CD4-positive, alpha-beta T cell (primary cell): ENCODE measurements at regions not wholly inside any gene's neighbourhood (a gene's known extent, or its start where the extent isn't known, plus 50 kb on each side); places are given as distances from the start of the nearest gene placed in this dataset.

Experiments used
- ATAC-seq: fragments of 200-7000 bp; cut with Tn5 transposase; one replicate; pipeline ENCODE4 v1.10.0; 2022; ENCODE audit warnings: mild to moderate bottlenecking; ENCODE audit not compliant: poor library complexity
- CTCF ChIA-PET: fragments of 350-600 bp; sonication (Branson Sonifier 250); formaldehyde crosslinking; loops from one replicate; lab custom pipeline; 2021; ENCODE audit warnings: antibody characterized with exemption, inconsistent platforms; lab: Charles Lee
- POLR2A ChIA-PET: fragments of 350-600 bp; sonication (Branson Sonifier 250); formaldehyde crosslinking; loops from one replicate; lab custom pipeline; 2021; ENCODE audit warnings: antibody characterized with exemption, inconsistent platforms; lab: Charles Lee
- DNase-seq, 14 experiments: peaks; one replicate each; pipeline ENCODE4 v3.0.0-alpha.2; 2013 to 2020; ENCODE audit warnings: mixed read lengths in 2 of 14
- H3K27ac ChIP-seq, 2 donors: one replicate each; pipeline versions ENCODE4 v1.5.1 to v1.7.0; 2013; ENCODE audit warnings: low read length in 2 of 2, low read depth in 1 of 2, mild to moderate bottlenecking in 1 of 2
- H3K27me3 ChIP-seq, 2 experiments: 1 replicate in 1 of 2; 2 replicates in 1 of 2; pipeline versions ENCODE4 v1.6.1 to v1.7.0; 2013; ENCODE audit warnings: low read length in 2 of 2, control low read depth in 1 of 2, mild to moderate bottlenecking in 1 of 2, moderate library complexity in 1 of 2; ENCODE audit not compliant: insufficient read depth in 2 of 2, control insufficient read depth in 1 of 2
- H3K36me3 ChIP-seq: one replicate; pipeline ENCODE4 v1.6.1; 2013; ENCODE audit warnings: low read length, control low read depth; ENCODE audit not compliant: insufficient read depth
- H3K4me1 ChIP-seq: one replicate; pipeline ENCODE4 v1.6.1; 2013; ENCODE audit warnings: low read length, control low read depth; ENCODE audit not compliant: insufficient read depth
- H3K4me3 ChIP-seq: one replicate; pipeline ENCODE4 v1.5.1; 2013; ENCODE audit warnings: mild to moderate bottlenecking, low read length, moderate library complexity
- H3K9me3 ChIP-seq, 2 experiments: 1 replicate in 1 of 2; 2 replicates in 1 of 2; pipeline versions ENCODE4 v1.6.1 to v1.7.0; 2013; ENCODE audit warnings: low read length in 2 of 2, mild to moderate bottlenecking in 2 of 2, control low read depth in 1 of 2, moderate library complexity in 1 of 2; ENCODE audit not compliant: control insufficient read depth in 1 of 2, insufficient read depth in 1 of 2
- H3K27ac Mint-ChIP-seq: one replicate; pipeline ENCODE4 v1.8.0; 2020; ENCODE audit warnings: mixed read lengths
- H3K27me3 Mint-ChIP-seq: one replicate; pipeline ENCODE4 v1.8.0; 2021; ENCODE audit warnings: mixed read lengths
- H3K36me3 Mint-ChIP-seq: one replicate; pipeline ENCODE4 v1.8.0; 2021; ENCODE audit warnings: low read depth, mixed read lengths
- H3K4me1 Mint-ChIP-seq: one replicate; pipeline ENCODE4 v1.8.0; 2021; ENCODE audit warnings: low read depth, mixed read lengths
- H3K4me3 Mint-ChIP-seq: one replicate; pipeline ENCODE4 v1.8.0; 2020; ENCODE audit warnings: mild to moderate bottlenecking, mixed read lengths
- H3K9me3 Mint-ChIP-seq: one replicate; pipeline ENCODE4 v1.8.0; 2020; ENCODE audit warnings: mixed read lengths
- CTCF ChIP-seq: fragments of 200-600 bp; IDR thresholded peaks from one replicate; pipeline ENCODE4 v1.8.0; 2022; ENCODE audit warnings: antibody characterized with exemption, mild to moderate bottlenecking
- intact Hi-C, 2 experiments: fragments of 100-400 bp; cut with DNase I in 1 of 2; cut with micrococcal nuclease in 1 of 2; formaldehyde crosslinking; loops; one replicate each; pipeline versions ENCODE4 v1.15.1 to v1.9.0; 2023 to 2025; cut with DNase I, micrococcal nuclease

GRCh38 chr3:194972641-194973040 lies 287.0 kb downstream of the FAM43A start:
- no peaks in the 10 kb centered on the region for H3K4me1 Mint-ChIP-seq
- H3K4me1 ChIP-seq: no peaks in the 10 kb centered on the region
- no peak for DNase-seq
- H3K36me3 Mint-ChIP-seq: no peaks in the 10 kb centered on the region
- H3K4me3 ChIP-seq: no peak overlapping the region
- H3K27me3 Mint-ChIP-seq: peaks cover 26% of the 10 kb centered on the region
- H3K27ac ChIP-seq: no peak overlapping the region
- ChIA-PET POLR2A (no interaction called here), CTCF (no interaction called here)
- peaks cover 3 to 5% of the 10 kb centered on the region in 2 experiments for H3K27me3 ChIP-seq
- H3K27ac Mint-ChIP-seq: no peak overlapping the region
- TF ChIP-seq CTCF: no peak
- no peak overlapping the region for H3K4me3 Mint-ChIP-seq
- no peak for ATAC-seq
- intact Hi-C loops: no loop called here
- H3K9me3 ChIP-seq: peaks cover 0 to 3% of the 10 kb centered on the region in 2 experiments
- H3K36me3 ChIP-seq: no peaks in the 10 kb centered on the region
- H3K9me3 Mint-ChIP-seq: peaks cover 4% of the 10 kb centered on the region

DNA sequence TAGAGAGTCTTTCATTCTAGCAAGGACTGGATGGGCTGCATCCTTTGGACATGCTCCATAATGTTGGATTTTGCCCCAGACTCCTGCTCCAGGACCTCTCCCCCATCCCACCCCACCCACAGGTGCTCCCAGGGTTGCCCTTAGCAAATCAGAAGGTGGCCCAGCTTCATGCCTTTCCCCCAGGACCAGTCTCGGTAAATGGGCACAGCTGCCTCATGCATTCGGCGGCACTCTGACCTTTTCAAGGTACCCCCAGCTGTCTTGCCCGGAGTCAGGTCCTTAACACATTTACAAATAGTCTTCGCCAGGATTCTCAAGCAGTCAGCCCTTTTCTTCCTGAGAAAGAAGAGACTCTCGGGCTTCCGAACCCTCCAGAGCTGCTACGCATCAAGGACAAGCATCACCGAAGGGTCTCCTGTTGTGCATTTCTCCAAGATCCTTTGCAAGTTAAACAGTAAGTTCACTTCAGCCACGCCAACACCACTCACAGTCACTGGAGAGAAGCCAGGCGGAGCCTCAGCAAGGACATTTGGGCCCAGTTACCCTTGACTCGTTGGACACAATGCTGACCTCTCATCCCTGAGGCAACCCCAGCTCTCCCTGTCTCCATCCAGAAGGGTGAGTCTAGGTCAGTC lies 287.8 kb downstream of the FAM43A start:
- H3K4me3 Mint-ChIP-seq: no peak overlapping the region
- POLR2A ChIA-PET: no interaction called here
- Histone ChIP-seq H3K27me3 (peaks cover 3 to 5% of the 10 kb centered on the region in 2 experiments), H3K27ac (no peak overlapping the region), H3K9me3 (peaks cover 0 to 3% of the 10 kb centered on the region in 2 experiments), H3K4me1 (no peaks in the 10 kb centered on the region), H3K36me3 (no peaks in the 10 kb centered on the region), H3K4me3 (no peak overlapping the region)
- DNase-seq (no peak), ATAC-seq (no peak)
- intact Hi-C loops: no loop called here
- CTCF ChIA-PET: no interaction called here
- peaks cover 33% of the 10 kb centered on the region for H3K27me3 Mint-ChIP-seq
- H3K4me1 Mint-ChIP-seq: no peaks in the 10 kb centered on the region
- no peaks in the 10 kb centered on the region for H3K36me3 Mint-ChIP-seq
- no peak for TF ChIP-seq CTCF
- H3K27ac Mint-ChIP-seq: no peak overlapping the region
- H3K9me3 Mint-ChIP-seq: peaks cover 4% of the 10 kb centered on the region

GRCh38 chr3:194974468-194975135 lies 288.9 kb downstream of the FAM43A start:
- Histone ChIP-seq H3K4me1 (no peaks in the 10 kb centered on the region), H3K9me3 (peaks cover 0 to 3% of the 10 kb centered on the region in 2 experiments), H3K27ac (no peak overlapping the region), H3K4me3 (no peak overlapping the region), H3K36me3 (no peaks in the 10 kb centered on the region), H3K27me3 (peaks cover 3 to 5% of the 10 kb centered on the region in 2 experiments)
- Mint-ChIP-seq H3K4me3 (no peak overlapping the region), H3K27ac (no peak overlapping the region), H3K27me3 (peaks cover 36% of the 10 kb centered on the region), H3K4me1 (no peaks in the 10 kb centered on the region), H3K9me3 (peaks cover 4% of the 10 kb centered on the region), H3K36me3 (no peaks in the 10 kb centered on the region)
- POLR2A ChIA-PET: no interaction called here
- ATAC-seq: no peak
- no peak for DNase-seq
- CTCF ChIA-PET: no interaction called here
- intact Hi-C loops: no loop called here
- TF ChIP-seq CTCF: no peak
